ENCODE measurements at regions not wholly inside any gene's neighbourhood (a gene's known extent, or its start where the extent isn't known, plus 50 kb on each side); places are given as distances from the start of the nearest gene placed in this dataset.
"Not testable (repeated sequence)": the region's sequence is repeated elsewhere in the genome, so short reads cannot be mapped to it uniquely, and the experiment has no call there.

- peaks cover 0 to 6% of the 10 kb centered on the region in 2 experiments for H3K4me1 ChIP-seq (ENCODE audit: control insufficient read depth in 1 of 2, insufficient read depth in 1 of 2, low read depth in 1 of 2, low read length in 1 of 2)
- H3K4me3 ChIP-seq (ENCODE audit: low read depth in 1 of 2, low read length in 1 of 2): no peak overlapping the region
- H3K27ac ChIP-seq: no peak overlapping the region
- no peak for TF ChIP-seq CTCF (IDR thresholded peaks at IDR 0.05)
- H3K27me3 ChIP-seq: no peaks in the 10 kb centered on the region
- no peaks in the 10 kb centered on the region for H3K9me3 ChIP-seq
- no peaks in the 10 kb centered on the region for H3K36me3 ChIP-seq
Observed at GRCh38 chr20:50358166-50358565, 152.0 kb upstream of the PTPN1 start.

- H3K4me1 ChIP-seq (ENCODE audit: control insufficient read depth in 1 of 2, insufficient read depth in 1 of 2, low read depth in 1 of 2, low read length in 1 of 2): no peaks in the 10 kb centered on the region
- no peaks in the 10 kb centered on the region for H3K9me3 ChIP-seq
- H3K4me3 ChIP-seq (ENCODE audit: low read depth in 1 of 2, low read length in 1 of 2): no peak overlapping the region
- TF ChIP-seq CTCF (IDR thresholded peaks at IDR 0.05): no peak
- no peaks in the 10 kb centered on the region for H3K36me3 ChIP-seq
- H3K27me3 ChIP-seq: no peaks in the 10 kb centered on the region
- no peak overlapping the region for H3K27ac ChIP-seq
Observed at GRCh38 chr20:50358971-50359370, 151.2 kb upstream of the PTPN1 start.

GRCh38 chr20:50359607-50360217, 150.5 kb upstream of the PTPN1 start:
- no peak overlapping the region for H3K27ac ChIP-seq
- H3K27me3 ChIP-seq: no peaks in the 10 kb centered on the region
- no peak overlapping the region for H3K4me3 ChIP-seq (ENCODE audit: low read depth in 1 of 2, low read length in 1 of 2)
- H3K36me3 ChIP-seq: no peaks in the 10 kb centered on the region
- no peak for TF ChIP-seq CTCF (IDR thresholded peaks at IDR 0.05)
- no peaks in the 10 kb centered on the region for H3K9me3 ChIP-seq
- H3K4me1 ChIP-seq (ENCODE audit: control insufficient read depth in 1 of 2, insufficient read depth in 1 of 2, low read depth in 1 of 2, low read length in 1 of 2): no peaks in the 10 kb centered on the region

GRCh38 chr20:50360218-50360672, 149.9 kb upstream of the PTPN1 start:
- Histone ChIP-seq H3K27me3 (peaks cover 3% of the 10 kb centered on the region), H3K4me3 (ENCODE audit: low read depth in 1 of 2, low read length in 1 of 2) (no peak overlapping the region), H3K36me3 (no peaks in the 10 kb centered on the region), H3K27ac (no peak overlapping the region), H3K9me3 (no peaks in the 10 kb centered on the region), H3K4me1 (ENCODE audit: control insufficient read depth in 1 of 2, insufficient read depth in 1 of 2, low read depth in 1 of 2, low read length in 1 of 2) (no peaks in the 10 kb centered on the region)
- TF ChIP-seq CTCF (IDR thresholded peaks at IDR 0.05): no peak

GRCh38 chr20:50360921-50361320, 149.3 kb upstream of the PTPN1 start:
- H3K27ac ChIP-seq: no peak overlapping the region
- H3K9me3 ChIP-seq: no peaks in the 10 kb centered on the region
- TF ChIP-seq CTCF (IDR thresholded peaks at IDR 0.05): no peak
- no peak overlapping the region for H3K4me3 ChIP-seq (ENCODE audit: low read depth in 1 of 2, low read length in 1 of 2)
- peaks cover 2 to 3% of the 10 kb centered on the region in 2 experiments for H3K4me1 ChIP-seq (ENCODE audit: control insufficient read depth in 1 of 2, insufficient read depth in 1 of 2, low read depth in 1 of 2, low read length in 1 of 2)
- H3K27me3 ChIP-seq: peaks cover 3% of the 10 kb centered on the region
- H3K36me3 ChIP-seq: no peaks in the 10 kb centered on the region

GRCh38 chr20:50362177-50362576, 148.0 kb upstream of the PTPN1 start:
- H3K27me3 ChIP-seq; H3K9me3 ChIP-seq; H3K36me3 ChIP-seq; H3K4me3 ChIP-seq (ENCODE audit: low read depth in 1 of 2, low read length in 1 of 2); H3K27ac ChIP-seq: not testable (repeated sequence)
- peaks cover 14 to 15% of the 10 kb centered on the region in 2 experiments for H3K4me1 ChIP-seq (ENCODE audit: control insufficient read depth in 1 of 2, insufficient read depth in 1 of 2, low read depth in 1 of 2, low read length in 1 of 2)
